ENCODE measurements at regions not wholly inside any gene's neighbourhood (a gene's known extent, or its start where the extent isn't known, plus 50 kb on each side); places are given as distances from the start of the nearest gene placed in this dataset.

DNA sequence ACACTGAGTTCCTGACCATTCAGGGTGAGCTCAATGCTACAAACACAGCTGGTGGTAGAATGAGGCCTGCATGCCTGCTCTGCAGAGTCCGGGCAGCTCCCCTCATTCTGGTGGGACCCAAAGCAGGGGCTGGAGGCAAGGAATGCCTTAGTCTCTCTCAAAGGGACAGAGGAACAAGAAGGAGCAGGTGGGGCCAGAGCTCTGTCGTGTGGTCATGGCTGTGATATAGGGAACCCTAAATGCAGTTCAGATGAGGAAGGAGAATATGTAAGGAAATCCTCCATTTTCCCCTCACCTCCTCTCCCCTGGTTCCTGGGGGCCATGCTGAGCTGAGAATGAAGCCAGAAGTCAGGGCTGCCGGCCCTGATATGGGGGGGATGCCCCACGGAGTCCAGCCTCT is 334.3 kb downstream of the CYP26B1 start:
- in situ Hi-C loops (cut with HindIII; ENCODE audit: low pct_unique_long_range_greater_than_20kb, low sequenced_read_pairs), result no loop called here
- intact Hi-C loops (cut with micrococcal nuclease; ENCODE audit: unreplicated experiment), result loop anchor here (1.0 kb wide), 1 partner anchor 16 kb away; no protein-coding TSS in a partner anchor
- no TSS peak for BruUV-seq (replicated peaks)

DNA sequence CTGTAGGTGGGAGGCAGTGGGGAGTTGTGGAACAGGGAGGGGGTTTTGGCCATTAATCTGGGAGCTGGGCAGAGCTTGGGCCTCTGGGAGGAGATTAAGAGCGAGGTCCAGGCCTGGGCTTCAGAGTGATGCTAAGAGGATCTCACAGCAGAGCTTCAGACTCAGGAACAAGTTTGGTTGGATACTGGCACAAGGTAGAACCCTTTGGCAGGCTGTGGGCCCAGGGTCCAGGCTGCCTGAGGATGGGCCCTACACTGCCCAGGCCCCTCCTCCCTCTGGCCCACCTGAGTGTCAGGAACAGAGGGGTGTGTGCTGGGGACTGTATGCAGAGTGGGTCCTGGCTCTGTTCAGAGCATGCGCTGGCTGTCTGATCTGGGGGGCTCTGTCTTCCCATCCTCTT is 334.9 kb downstream of the CYP26B1 start:
- Histone ChIP-seq H3K27me3 (ENCODE audit: control insufficient read depth, insufficient read depth, low read length) (no peaks in the 10 kb centered on the region), H3K4me1 (ENCODE audit: control insufficient read depth, insufficient read depth, low read length) (no peaks in the 10 kb centered on the region), H3K27ac (ENCODE audit: low read length) (no peak overlapping the region), H3K36me3 (ENCODE audit: control insufficient read depth, insufficient read depth, low read length) (no peaks in the 10 kb centered on the region), H3K4me3 (ENCODE audit: low read depth in 2 of 2, low read length in 2 of 2) (no peak overlapping the region), H3K9me3 (ENCODE audit: control insufficient read depth, insufficient read depth, low read depth, low read length) (no peaks in the 10 kb centered on the region)
- DNase-seq (ENCODE audit: low read depth, low spot score) (no peak), ATAC-seq (no peak)
- BruUV-seq (replicated peaks), result no TSS peak
- TF ChIP-seq TCF7L2 (IDR thresholded peaks at IDR 0.05; ENCODE audit: low read depth, low read length) (no peak), SIN3A (IDR thresholded peaks at IDR 0.05; ENCODE audit: borderline replicate concordance, insufficient read depth, low read depth, low read length) (no peak)
- TF ChIP-seq, protein P1, sequence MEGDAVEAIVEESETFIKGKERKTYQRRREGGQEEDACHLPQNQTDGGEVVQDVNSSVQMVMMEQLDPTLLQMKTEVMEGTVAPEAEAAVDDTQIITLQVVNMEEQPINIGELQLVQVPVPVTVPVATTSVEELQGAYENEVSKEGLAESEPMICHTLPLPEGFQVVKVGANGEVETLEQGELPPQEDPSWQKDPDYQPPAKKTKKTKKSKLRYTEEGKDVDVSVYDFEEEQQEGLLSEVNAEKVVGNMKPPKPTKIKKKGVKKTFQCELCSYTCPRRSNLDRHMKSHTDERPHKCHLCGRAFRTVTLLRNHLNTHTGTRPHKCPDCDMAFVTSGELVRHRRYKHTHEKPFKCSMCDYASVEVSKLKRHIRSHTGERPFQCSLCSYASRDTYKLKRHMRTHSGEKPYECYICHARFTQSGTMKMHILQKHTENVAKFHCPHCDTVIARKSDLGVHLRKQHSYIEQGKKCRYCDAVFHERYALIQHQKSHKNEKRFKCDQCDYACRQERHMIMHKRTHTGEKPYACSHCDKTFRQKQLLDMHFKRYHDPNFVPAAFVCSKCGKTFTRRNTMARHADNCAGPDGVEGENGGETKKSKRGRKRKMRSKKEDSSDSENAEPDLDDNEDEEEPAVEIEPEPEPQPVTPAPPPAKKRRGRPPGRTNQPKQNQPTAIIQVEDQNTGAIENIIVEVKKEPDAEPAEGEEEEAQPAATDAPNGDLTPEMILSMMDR (IDR thresholded peaks at IDR 0.05), result no peak
- TF ChIP-seq, protein P2, sequence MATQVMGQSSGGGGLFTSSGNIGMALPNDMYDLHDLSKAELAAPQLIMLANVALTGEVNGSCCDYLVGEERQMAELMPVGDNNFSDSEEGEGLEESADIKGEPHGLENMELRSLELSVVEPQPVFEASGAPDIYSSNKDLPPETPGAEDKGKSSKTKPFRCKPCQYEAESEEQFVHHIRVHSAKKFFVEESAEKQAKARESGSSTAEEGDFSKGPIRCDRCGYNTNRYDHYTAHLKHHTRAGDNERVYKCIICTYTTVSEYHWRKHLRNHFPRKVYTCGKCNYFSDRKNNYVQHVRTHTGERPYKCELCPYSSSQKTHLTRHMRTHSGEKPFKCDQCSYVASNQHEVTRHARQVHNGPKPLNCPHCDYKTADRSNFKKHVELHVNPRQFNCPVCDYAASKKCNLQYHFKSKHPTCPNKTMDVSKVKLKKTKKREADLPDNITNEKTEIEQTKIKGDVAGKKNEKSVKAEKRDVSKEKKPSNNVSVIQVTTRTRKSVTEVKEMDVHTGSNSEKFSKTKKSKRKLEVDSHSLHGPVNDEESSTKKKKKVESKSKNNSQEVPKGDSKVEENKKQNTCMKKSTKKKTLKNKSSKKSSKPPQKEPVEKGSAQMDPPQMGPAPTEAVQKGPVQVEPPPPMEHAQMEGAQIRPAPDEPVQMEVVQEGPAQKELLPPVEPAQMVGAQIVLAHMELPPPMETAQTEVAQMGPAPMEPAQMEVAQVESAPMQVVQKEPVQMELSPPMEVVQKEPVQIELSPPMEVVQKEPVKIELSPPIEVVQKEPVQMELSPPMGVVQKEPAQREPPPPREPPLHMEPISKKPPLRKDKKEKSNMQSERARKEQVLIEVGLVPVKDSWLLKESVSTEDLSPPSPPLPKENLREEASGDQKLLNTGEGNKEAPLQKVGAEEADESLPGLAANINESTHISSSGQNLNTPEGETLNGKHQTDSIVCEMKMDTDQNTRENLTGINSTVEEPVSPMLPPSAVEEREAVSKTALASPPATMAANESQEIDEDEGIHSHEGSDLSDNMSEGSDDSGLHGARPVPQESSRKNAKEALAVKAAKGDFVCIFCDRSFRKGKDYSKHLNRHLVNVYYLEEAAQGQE (IDR thresholded peaks at IDR 0.05; ENCODE audit: insufficient read depth in 1 of 2, low read depth in 2 of 2, low read length in 1 of 2), result no peak
- ChIA-PET POLR2A (no interaction called here), CTCF (no interaction called here)
- intact Hi-C loops (cut with micrococcal nuclease; ENCODE audit: unreplicated experiment), result loop anchor here (1.0 kb wide), 1 partner anchor 15 kb away; no protein-coding TSS in a partner anchor
- in situ Hi-C loops (cut with HindIII; ENCODE audit: low pct_unique_long_range_greater_than_20kb, low sequenced_read_pairs), result no loop called here

More for the DNA sequence above, 334.3 kb downstream of the CYP26B1 start:
- ChIA-PET CTCF (no interaction called here), POLR2A (no interaction called here)
- Histone ChIP-seq H3K9me3 (ENCODE audit: control insufficient read depth, insufficient read depth, low read depth, low read length) (no peaks in the 10 kb centered on the region), H3K4me3 (ENCODE audit: low read depth in 2 of 2, low read length in 2 of 2) (no peak overlapping the region), H3K36me3 (ENCODE audit: control insufficient read depth, insufficient read depth, low read length) (no peaks in the 10 kb centered on the region), H3K27me3 (ENCODE audit: control insufficient read depth, insufficient read depth, low read length) (no peaks in the 10 kb centered on the region), H3K27ac (ENCODE audit: low read length) (no peak overlapping the region), H3K4me1 (ENCODE audit: control insufficient read depth, insufficient read depth, low read length) (no peaks in the 10 kb centered on the region)
- TF ChIP-seq, protein P2 (IDR thresholded peaks at IDR 0.05; ENCODE audit: insufficient read depth in 1 of 2, low read depth in 2 of 2, low read length in 1 of 2), result no peak
- TF ChIP-seq SIN3A (IDR thresholded peaks at IDR 0.05; ENCODE audit: borderline replicate concordance, insufficient read depth, low read depth, low read length) (no peak), TCF7L2 (IDR thresholded peaks at IDR 0.05; ENCODE audit: low read depth, low read length) (no peak), POLR2AphosphoS5 (IDR thresholded peaks at IDR 0.05; ENCODE audit: low read depth, low read length) (no peak)
- TF ChIP-seq, protein P1 (IDR thresholded peaks at IDR 0.05), result no peak
- DNase-seq (ENCODE audit: low read depth, low spot score) (no peak), ATAC-seq (no peak)
